Stimulated activated CD8-positive, alpha-beta memory T cell treated with anti-CD3 and anti-CD28 coated beads, Interleukin-15, amount 100 ng/mL, for 4 hours (primary cell): ENCODE measurements at regions not wholly inside any gene's neighbourhood (a gene's known extent, or its start where the extent isn't known, plus 50 kb on each side); places are given as distances from the start of the nearest gene placed in this dataset.
"Not testable (repeated sequence)": the region's sequence is repeated elsewhere in the genome, so short reads cannot be mapped to it uniquely, and the experiment has no call there.

ENCODE experiments used
- DNase-seq, 2 donors: peaks; one replicate each; pipeline ENCODE4 v3.0.0-alpha.2; 2020; ENCODE audit warnings: low read depth in 2 of 2

- DNase-seq: no peak
Measured at GRCh38 chr2:81389203-81389602, 1084.7 kb upstream of the LRRTM1 start.

DNA sequence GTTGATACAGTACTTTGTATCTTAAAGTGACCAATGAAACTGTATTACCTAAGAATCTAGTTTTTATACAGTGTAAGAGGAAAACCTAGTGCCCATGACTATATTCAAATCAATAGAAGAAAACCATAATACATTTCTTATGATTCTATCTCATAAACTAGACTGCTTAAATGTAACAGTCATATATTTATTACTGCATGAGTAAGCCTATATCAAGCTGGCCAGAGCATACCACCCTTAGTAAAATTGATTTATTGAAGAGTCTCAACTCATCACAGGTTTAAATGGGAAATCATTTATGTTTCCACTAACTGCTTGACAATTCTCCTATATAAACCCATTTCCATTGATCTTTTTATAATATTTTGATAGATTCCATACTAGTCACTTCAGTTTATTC lies 1059.2 kb upstream of the LRRTM1 start:
- no peak for DNase-seq

DNA sequence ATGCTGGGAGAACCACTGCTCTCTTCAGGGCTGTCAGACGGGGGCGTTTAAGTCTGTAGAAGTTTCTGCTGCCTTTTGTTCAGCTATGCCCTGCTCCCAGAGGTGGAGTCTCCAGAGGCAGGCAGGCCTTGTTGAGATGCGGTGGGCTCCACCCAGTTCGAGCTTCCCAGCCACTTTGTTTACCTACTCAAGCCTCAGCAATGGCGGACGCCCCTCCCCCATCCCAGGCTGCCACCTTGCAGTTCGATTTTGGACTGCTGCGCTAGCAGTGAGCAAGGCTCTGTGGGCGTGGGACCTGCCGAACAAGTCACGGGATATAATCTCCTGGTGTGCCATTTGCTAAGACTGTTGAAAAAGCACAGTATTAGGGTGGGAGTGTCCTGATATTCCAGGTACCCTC lies 1057.9 kb upstream of the LRRTM1 start:
- not testable (repeated sequence) for DNase-seq

GRCh38 chr2:81355436-81355835 lies 1050.9 kb upstream of the LRRTM1 start:
- DNase-seq: no peak

DNA sequence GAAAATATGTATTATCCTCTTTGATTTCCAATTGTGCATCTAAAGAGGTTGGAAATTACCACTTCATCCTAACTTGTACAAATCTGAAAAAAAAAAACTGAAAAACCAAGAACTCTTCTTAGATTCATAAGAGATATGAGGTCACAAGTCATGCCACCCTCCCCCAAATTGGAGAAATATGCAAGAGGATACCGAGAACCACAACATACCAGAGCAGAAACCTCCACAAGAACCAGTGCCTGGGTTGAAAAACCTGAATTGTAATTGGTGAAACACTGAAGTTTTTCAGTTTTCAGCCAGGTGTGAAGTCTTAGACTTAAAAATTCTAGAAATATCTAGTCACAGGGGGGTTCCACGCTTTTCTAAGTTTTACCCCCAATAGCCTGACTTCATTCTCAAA lies 1029.5 kb upstream of the LRRTM1 start:
- no peak for DNase-seq

GRCh38 chr2:81328968-81329367 lies 1024.4 kb upstream of the LRRTM1 start:
- DNase-seq: no peak

DNA sequence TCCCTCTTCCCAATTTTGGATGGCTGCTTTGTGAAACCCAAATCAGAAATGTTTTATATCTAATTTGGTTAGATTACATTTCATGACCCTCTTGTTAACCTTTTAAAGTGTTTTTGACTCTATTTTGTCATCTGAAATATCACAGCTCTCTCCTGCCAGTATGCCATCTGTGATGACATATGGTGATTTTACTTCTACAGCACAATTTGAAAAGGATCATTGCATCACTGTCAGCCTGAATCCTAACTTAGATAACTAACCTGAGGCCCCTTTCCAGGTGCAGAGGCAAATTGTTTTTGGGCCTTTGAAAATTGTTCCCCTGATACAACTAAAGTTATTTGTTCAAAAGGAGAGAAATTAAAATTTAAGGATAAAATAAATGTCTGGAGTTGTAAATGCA lies 1023.4 kb upstream of the LRRTM1 start:
- no peak for DNase-seq

DNA sequence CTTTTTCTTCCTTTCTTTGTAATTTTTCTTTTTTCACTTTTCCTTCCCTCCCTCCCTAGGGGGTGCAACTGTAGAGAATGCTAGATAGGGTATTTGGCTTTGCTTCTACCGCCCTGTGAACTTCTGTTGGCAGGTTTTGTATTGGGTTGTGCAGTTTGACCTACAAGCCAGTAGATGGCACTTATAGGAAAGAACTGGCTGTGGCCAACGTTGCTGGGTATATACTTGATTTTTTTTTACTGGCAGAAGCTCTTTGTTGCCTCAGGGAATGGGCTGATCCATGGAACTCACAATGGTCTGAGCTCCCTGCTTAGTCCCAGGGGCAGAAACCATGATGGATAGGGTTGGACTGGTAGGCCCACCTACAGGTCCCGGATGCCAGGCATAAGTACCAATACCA lies 1019.5 kb upstream of the LRRTM1 start:
- no peak for DNase-seq

- DNase-seq: no peak
Measured at GRCh38 chr2:81304154-81304830, 999.7 kb upstream of the LRRTM1 start.

GRCh38 chr2:81303321-81303720 lies 998.8 kb upstream of the LRRTM1 start:
- no peak for DNase-seq

- no peak for DNase-seq
Measured at GRCh38 chr2:81299841-81300240, 995.3 kb upstream of the LRRTM1 start.

- no peak for DNase-seq
Measured at GRCh38 chr2:81290846-81291245, 986.3 kb upstream of the LRRTM1 start.

GRCh38 chr2:81283081-81283480 lies 978.5 kb upstream of the LRRTM1 start:
- no peak for DNase-seq

- no peak for DNase-seq
Measured at GRCh38 chr2:81282151-81282769, 977.7 kb upstream of the LRRTM1 start.

- DNase-seq: no peak
Measured at GRCh38 chr2:81276595-81276994, 972.0 kb upstream of the LRRTM1 start.

GRCh38 chr2:81266106-81266505 lies 961.6 kb upstream of the LRRTM1 start:
- DNase-seq: no peak

DNA sequence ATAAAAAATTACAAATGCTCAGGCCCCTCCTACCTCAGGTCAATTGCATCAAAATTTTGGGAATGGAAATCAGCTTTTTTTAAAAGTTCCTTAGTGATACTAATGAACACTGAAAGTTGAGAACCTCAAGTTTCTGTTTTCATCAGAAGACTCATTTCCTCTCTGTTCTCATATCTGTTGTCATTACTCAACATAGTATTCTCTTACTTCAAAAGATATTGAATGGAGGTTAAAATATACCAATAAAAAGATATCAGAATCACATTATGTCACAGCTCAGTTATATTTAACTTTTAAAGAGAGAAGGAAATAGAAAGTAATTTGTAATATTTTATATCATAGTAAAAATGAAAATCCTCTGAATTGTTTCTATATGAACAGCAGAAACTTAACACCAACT lies 959.4 kb upstream of the LRRTM1 start:
- DNase-seq: no peak

GRCh38 chr2:81260320-81260719 lies 955.8 kb upstream of the LRRTM1 start:
- DNase-seq: no peak

DNA sequence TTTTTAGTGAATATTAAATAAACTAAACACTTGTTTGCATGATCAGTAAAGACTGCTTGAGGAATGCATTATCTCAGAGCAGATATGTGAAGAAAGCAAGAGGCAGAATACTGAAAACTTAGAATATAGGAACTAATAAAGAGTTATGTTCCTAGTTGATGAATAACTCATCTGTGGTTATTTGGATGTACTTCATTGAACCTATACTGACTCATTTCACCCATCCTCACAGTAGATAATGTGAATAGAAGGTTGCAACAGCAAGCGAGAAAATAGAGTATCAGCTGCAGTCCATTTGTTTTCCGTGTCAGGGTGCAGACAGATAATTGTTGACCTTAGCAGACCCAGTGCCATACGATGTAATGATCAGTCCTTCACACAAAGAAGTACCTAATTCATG lies 945.7 kb upstream of the LRRTM1 start:
- no peak for DNase-seq

- DNase-seq: no peak
Measured at GRCh38 chr2:81249152-81249551, 944.6 kb upstream of the LRRTM1 start.

DNA sequence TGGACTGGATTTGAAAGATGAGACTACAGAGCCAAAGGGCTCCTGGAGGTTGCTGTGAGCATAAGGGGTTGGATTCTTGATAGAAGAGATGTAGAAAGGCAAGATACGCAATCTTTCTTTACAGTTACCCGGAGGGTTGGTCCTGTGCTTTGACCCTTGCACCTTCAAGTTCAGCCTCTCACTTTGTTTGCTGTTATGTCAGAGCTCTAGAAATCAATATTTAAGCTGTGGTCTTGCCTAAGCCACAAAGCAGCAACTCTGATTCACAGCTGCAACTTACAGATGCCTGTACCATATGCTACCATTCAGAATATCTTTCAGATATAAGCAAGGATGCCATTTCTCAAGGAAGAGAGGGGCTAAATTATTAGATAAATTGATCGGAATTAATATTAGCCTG lies 943.1 kb upstream of the LRRTM1 start:
- DNase-seq: no peak

GRCh38 chr2:81242501-81242900 lies 937.9 kb upstream of the LRRTM1 start:
- no peak for DNase-seq

- DNase-seq: no peak
Measured at GRCh38 chr2:81238462-81238861, 933.9 kb upstream of the LRRTM1 start.

DNA sequence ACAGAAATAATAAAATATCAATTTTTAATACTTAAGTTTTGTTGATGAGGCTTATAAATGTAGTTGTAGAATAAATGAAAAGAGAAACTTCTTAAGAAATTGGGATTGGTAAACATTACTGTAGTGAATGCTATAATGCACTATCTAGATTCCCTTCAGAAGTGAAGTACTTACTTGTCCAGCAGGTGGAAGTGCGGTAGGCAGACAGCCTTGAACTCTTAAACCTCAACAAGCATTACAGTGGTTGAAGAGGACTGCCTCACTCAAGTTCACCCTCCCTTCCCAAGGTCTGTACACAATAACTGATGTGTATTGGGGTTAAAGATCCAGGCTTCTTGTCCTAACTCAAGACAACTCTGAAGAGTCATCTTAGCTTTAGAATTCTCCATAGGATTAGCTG lies 931.0 kb upstream of the LRRTM1 start:
- no peak for DNase-seq
